GM18909 (cell line): ENCODE measurements at regions not wholly inside any gene's neighbourhood (a gene's known extent, or its start where the extent isn't known, plus 50 kb on each side); places are given as distances from the start of the nearest gene placed in this dataset.
"Not testable (repeated sequence)": the region's sequence is repeated elsewhere in the genome, so short reads cannot be mapped to it uniquely, and the experiment has no call there.

Experiments
- ATAC-seq: cut with Tn5 transposase; IDR thresholded peaks from one replicate; pipeline ENCODE4 v1.9.1; 2021; ENCODE audit warnings: mild to moderate bottlenecking; ENCODE audit not compliant: unreplicated experiment, poor library complexity

GRCh38 chr15:19964480-19964879 lies 577.1 kb downstream of the GOLGA6L6 start:
- ATAC-seq, result not testable (repeated sequence)

- ATAC-seq, result no peak
Observed at GRCh38 chr15:19956124-19956796, 585.3 kb downstream of the GOLGA6L6 start.

- ATAC-seq, result no peak
Observed at GRCh38 chr15:19944261-19944888, 597.2 kb downstream of the GOLGA6L6 start.

- ATAC-seq, result no peak
Observed at GRCh38 chr15:19943515-19943914, 598.1 kb downstream of the GOLGA6L6 start.

- not testable (repeated sequence) for ATAC-seq
Observed at GRCh38 chr15:19903281-19903680, 638.3 kb downstream of the GOLGA6L6 start.

GRCh38 chr15:19902388-19902787 lies 639.2 kb downstream of the GOLGA6L6 start:
- not testable (repeated sequence) for ATAC-seq

GRCh38 chr15:19901414-19901813 lies 640.2 kb downstream of the GOLGA6L6 start:
- not testable (repeated sequence) for ATAC-seq

- no peak for ATAC-seq
Observed at GRCh38 chr15:19899021-19899824, 642.4 kb downstream of the GOLGA6L6 start.

- not testable (repeated sequence) for ATAC-seq
Observed at GRCh38 chr15:19888811-19889210, 652.8 kb downstream of the GOLGA6L6 start.

- ATAC-seq, result not testable (repeated sequence)
Observed at GRCh38 chr15:19844061-19844460, 697.5 kb downstream of the GOLGA6L6 start.
